ENCODE measurements at regions not wholly inside any gene's neighbourhood (a gene's known extent, or its start where the extent isn't known, plus 50 kb on each side); places are given as distances from the start of the nearest gene placed in this dataset.

- H3K4me3 ChIP-seq (ENCODE audit: low read length in 2 of 2) = no peak overlapping the region
- intact Hi-C loops (cut with DNase I) = no loop called here
Measured at GRCh38 chr6:1137849-1138248, 174.0 kb upstream of the FOXQ1 start.

DNA sequence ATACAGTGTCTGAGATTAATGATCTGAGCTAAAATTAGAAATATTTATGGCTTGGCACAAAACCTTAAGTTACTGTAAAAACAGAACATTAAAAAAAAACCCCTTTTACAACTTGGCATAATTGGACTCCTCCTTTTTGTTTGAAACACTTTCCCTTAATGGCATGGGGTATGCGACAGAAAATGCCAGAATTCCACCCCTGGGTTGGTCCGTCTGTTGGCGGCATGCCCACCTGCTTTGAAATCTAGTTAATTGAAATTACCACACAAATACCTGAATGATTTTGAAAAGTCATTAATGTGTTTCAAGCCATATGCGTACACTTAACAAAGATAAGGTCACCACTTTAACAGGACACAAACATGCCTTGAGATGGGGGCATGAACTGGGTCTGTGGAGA, 175.1 kb upstream of the FOXQ1 start:
- no peak overlapping the region for H3K27ac ChIP-seq (ENCODE audit: low read depth in 1 of 2, low read length in 2 of 2)
- intact Hi-C loops (cut with DNase I) = no loop called here
- no peaks in the 10 kb centered on the region for H3K27me3 ChIP-seq (ENCODE audit: control insufficient read depth in 1 of 2, insufficient read depth in 2 of 2, low read length in 1 of 2)
- H3K36me3 ChIP-seq (ENCODE audit: control insufficient read depth in 1 of 2, insufficient read depth in 2 of 2, low read length in 1 of 2) = no peaks in the 10 kb centered on the region
- ATAC-seq (ENCODE audit: low FRiP score) = no peak
- no peaks in the 10 kb centered on the region for H3K9me3 ChIP-seq (ENCODE audit: control insufficient read depth, low read length)
- 47 to 48% methylated on average over 4 of the region's 4 CpGs for WGBS, 2 donors
- H3K4me3 ChIP-seq (ENCODE audit: low read length in 2 of 2) = no peak overlapping the region
- no peaks in the 10 kb centered on the region for H3K4me1 ChIP-seq (ENCODE audit: control insufficient read depth in 1 of 2, insufficient read depth in 2 of 2, low read length in 2 of 2)
- no peak for DNase-seq

More at GRCh38 chr6:1137849-1138248, 174.0 kb upstream of the FOXQ1 start:
- no peak overlapping the region for H3K27ac ChIP-seq (ENCODE audit: low read depth in 1 of 2, low read length in 2 of 2)
- no peaks in the 10 kb centered on the region for H3K27me3 ChIP-seq (ENCODE audit: control insufficient read depth in 1 of 2, insufficient read depth in 2 of 2, low read length in 1 of 2)
- ATAC-seq (ENCODE audit: low FRiP score) (no peak), DNase-seq (no peak)
- H3K36me3 ChIP-seq (ENCODE audit: control insufficient read depth in 1 of 2, insufficient read depth in 2 of 2, low read length in 1 of 2) = no peaks in the 10 kb centered on the region
- H3K9me3 ChIP-seq (ENCODE audit: control insufficient read depth, low read length) = no peaks in the 10 kb centered on the region
- WGBS, 2 donors = 89 to 94% methylated on average over 6 of the region's 6 CpGs
- H3K4me1 ChIP-seq (ENCODE audit: control insufficient read depth in 1 of 2, insufficient read depth in 2 of 2, low read length in 2 of 2) = no peaks in the 10 kb centered on the region

GRCh38 chr6:1136415-1136774, 175.5 kb upstream of the FOXQ1 start:
- H3K27me3 ChIP-seq (ENCODE audit: control insufficient read depth in 1 of 2, insufficient read depth in 2 of 2, low read length in 1 of 2) = no peaks in the 10 kb centered on the region
- ATAC-seq (ENCODE audit: low FRiP score) (no peak), DNase-seq (no peak)
- H3K9me3 ChIP-seq (ENCODE audit: control insufficient read depth, low read length) = no peaks in the 10 kb centered on the region
- H3K36me3 ChIP-seq (ENCODE audit: control insufficient read depth in 1 of 2, insufficient read depth in 2 of 2, low read length in 1 of 2) = no peaks in the 10 kb centered on the region
- no peak overlapping the region for H3K4me3 ChIP-seq (ENCODE audit: low read length in 2 of 2)
- intact Hi-C loops (cut with DNase I) = no loop called here
- 7 to 11% methylated on average over 10 of the region's 10 CpGs for WGBS, 2 donors
- H3K27ac ChIP-seq (ENCODE audit: low read depth in 1 of 2, low read length in 2 of 2) = no peak overlapping the region
- H3K4me1 ChIP-seq (ENCODE audit: control insufficient read depth in 1 of 2, insufficient read depth in 2 of 2, low read length in 2 of 2) = no peaks in the 10 kb centered on the region

- DNase-seq = no peak
- no peaks in the 10 kb centered on the region for H3K4me1 ChIP-seq (ENCODE audit: control insufficient read depth in 1 of 2, insufficient read depth in 2 of 2, low read length in 2 of 2)
- ATAC-seq (ENCODE audit: low FRiP score) = no peak
- H3K4me3 ChIP-seq (ENCODE audit: low read length in 2 of 2) = no peak overlapping the region
- no peaks in the 10 kb centered on the region for H3K9me3 ChIP-seq (ENCODE audit: control insufficient read depth, low read length)
- intact Hi-C loops (cut with DNase I) = no loop called here
- no peaks in the 10 kb centered on the region for H3K27me3 ChIP-seq (ENCODE audit: control insufficient read depth in 1 of 2, insufficient read depth in 2 of 2, low read length in 1 of 2)
- H3K36me3 ChIP-seq (ENCODE audit: control insufficient read depth in 1 of 2, insufficient read depth in 2 of 2, low read length in 1 of 2) = no peaks in the 10 kb centered on the region
- H3K27ac ChIP-seq (ENCODE audit: low read depth in 1 of 2, low read length in 2 of 2) = no peak overlapping the region
- 62 to 66% methylated on average over 7 of the region's 7 CpGs for WGBS, 2 donors
Measured at GRCh38 chr6:1135726-1136414, 176.0 kb upstream of the FOXQ1 start.

- H3K27me3 ChIP-seq (ENCODE audit: control insufficient read depth in 1 of 2, insufficient read depth in 2 of 2, low read length in 1 of 2) = no peaks in the 10 kb centered on the region
- 47 to 49% methylated on average over 9 of the region's 9 CpGs for WGBS, 2 donors
- H3K9me3 ChIP-seq (ENCODE audit: control insufficient read depth, low read length) = no peaks in the 10 kb centered on the region
- intact Hi-C loops (cut with DNase I) = no loop called here
- no peak for DNase-seq
- H3K36me3 ChIP-seq (ENCODE audit: control insufficient read depth in 1 of 2, insufficient read depth in 2 of 2, low read length in 1 of 2) = no peaks in the 10 kb centered on the region
- H3K4me3 ChIP-seq (ENCODE audit: low read length in 2 of 2) = no peak overlapping the region
- no peak overlapping the region for H3K27ac ChIP-seq (ENCODE audit: low read depth in 1 of 2, low read length in 2 of 2)
- no peaks in the 10 kb centered on the region for H3K4me1 ChIP-seq (ENCODE audit: control insufficient read depth in 1 of 2, insufficient read depth in 2 of 2, low read length in 2 of 2)
- no peak for ATAC-seq (ENCODE audit: low FRiP score)
Measured at GRCh38 chr6:1131285-1132079, 180.4 kb upstream of the FOXQ1 start.

- intact Hi-C loops (cut with DNase I) = no loop called here
- Histone ChIP-seq H3K9me3 (ENCODE audit: control insufficient read depth, low read length) (no peaks in the 10 kb centered on the region), H3K27me3 (ENCODE audit: control insufficient read depth in 1 of 2, insufficient read depth in 2 of 2, low read length in 1 of 2) (no peaks in the 10 kb centered on the region), H3K4me3 (ENCODE audit: low read length in 2 of 2) (no peak overlapping the region), H3K36me3 (ENCODE audit: control insufficient read depth in 1 of 2, insufficient read depth in 2 of 2, low read length in 1 of 2) (no peaks in the 10 kb centered on the region), H3K27ac (ENCODE audit: low read depth in 1 of 2, low read length in 2 of 2) (no peak overlapping the region), H3K4me1 (ENCODE audit: control insufficient read depth in 1 of 2, insufficient read depth in 2 of 2, low read length in 2 of 2) (no peaks in the 10 kb centered on the region)
- 48 to 67% methylated on average over 7 of the region's 7 CpGs for WGBS, 2 donors
- DNase-seq (no peak), ATAC-seq (ENCODE audit: low FRiP score) (no peak)
Measured at GRCh38 chr6:1130709-1131108, 181.2 kb upstream of the FOXQ1 start.

DNA sequence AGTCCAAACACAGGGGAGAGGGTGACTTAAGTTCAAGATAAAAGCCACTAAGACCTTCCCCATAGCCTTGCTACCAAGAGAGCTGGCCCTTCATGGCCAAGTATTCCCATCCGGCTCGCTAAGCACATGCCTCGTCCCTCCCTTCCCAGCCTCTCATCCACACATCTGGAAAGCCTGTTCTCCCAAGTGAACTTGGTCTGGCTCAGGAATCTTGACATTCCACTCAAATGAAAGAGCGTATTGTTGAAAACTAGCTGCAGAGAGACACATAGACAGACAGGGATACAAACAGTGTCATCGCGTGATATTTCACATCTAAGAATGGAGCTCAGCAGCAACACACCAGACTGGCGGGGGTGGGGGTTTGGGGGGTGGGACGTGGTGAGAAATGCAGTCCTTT, 182.8 kb upstream of the FOXQ1 start:
- ATAC-seq (ENCODE audit: low FRiP score) (no peak), DNase-seq (no peak)
- no peaks in the 10 kb centered on the region for H3K4me1 ChIP-seq (ENCODE audit: control insufficient read depth in 1 of 2, insufficient read depth in 2 of 2, low read length in 2 of 2)
- no peaks in the 10 kb centered on the region for H3K36me3 ChIP-seq (ENCODE audit: control insufficient read depth in 1 of 2, insufficient read depth in 2 of 2, low read length in 1 of 2)
- no peaks in the 10 kb centered on the region for H3K9me3 ChIP-seq (ENCODE audit: control insufficient read depth, low read length)
- 33 to 63% methylated on average over 8 of the region's 8 CpGs for WGBS, 2 donors
- intact Hi-C loops (cut with DNase I) = no loop called here
- no peak overlapping the region for H3K27ac ChIP-seq (ENCODE audit: low read depth in 1 of 2, low read length in 2 of 2)
- H3K27me3 ChIP-seq (ENCODE audit: control insufficient read depth in 1 of 2, insufficient read depth in 2 of 2, low read length in 1 of 2) = no peaks in the 10 kb centered on the region
- H3K4me3 ChIP-seq (ENCODE audit: low read length in 2 of 2) = no peak overlapping the region

GRCh38 chr6:1127597-1128288, 184.2 kb upstream of the FOXQ1 start:
- no peaks in the 10 kb centered on the region for H3K36me3 ChIP-seq (ENCODE audit: control insufficient read depth in 1 of 2, insufficient read depth in 2 of 2, low read length in 1 of 2)
- peaks cover 2% of the 10 kb centered on the region for H3K9me3 ChIP-seq (ENCODE audit: control insufficient read depth, low read length)
- ATAC-seq (ENCODE audit: low FRiP score) (no peak), DNase-seq (no peak)
- H3K27me3 ChIP-seq (ENCODE audit: control insufficient read depth in 1 of 2, insufficient read depth in 2 of 2, low read length in 1 of 2) = no peaks in the 10 kb centered on the region
- no peaks in the 10 kb centered on the region for H3K4me1 ChIP-seq (ENCODE audit: control insufficient read depth in 1 of 2, insufficient read depth in 2 of 2, low read length in 2 of 2)
- intact Hi-C loops (cut with DNase I) = no loop called here
- no peak overlapping the region for H3K27ac ChIP-seq (ENCODE audit: low read depth in 1 of 2, low read length in 2 of 2)
- H3K4me3 ChIP-seq (ENCODE audit: low read length in 2 of 2) = no peak overlapping the region
- 70 to 89% methylated on average over 12 of the region's 12 CpGs for WGBS, 2 donors

All from aorta (tissue), 5 donors.